GM06990 (cell line): ENCODE measurements at regions not wholly inside any gene's neighbourhood (a gene's known extent, or its start where the extent isn't known, plus 50 kb on each side); places are given as distances from the start of the nearest gene placed in this dataset.

Experiments used
- DNase-seq: peaks from one replicate; pipeline ENCODE4 v3.0.0-alpha.2; 2011; ENCODE audit not compliant: insufficient read length; ENCODE audit errors: extremely low read depth
- H3K27me3 ChIP-seq: replicated peaks from 2 replicates; pipeline ENCODE4 v1.6.0; 2011; ENCODE audit warnings: low read length; ENCODE audit not compliant: control insufficient read depth, insufficient read depth
- H3K36me3 ChIP-seq: 2 replicates; pipeline ENCODE4 v1.5.1; 2011; ENCODE audit warnings: low read length; ENCODE audit not compliant: control insufficient read depth, insufficient read depth
- H3K4me3 ChIP-seq: replicated peaks from 2 replicates; pipeline ENCODE4 v1.5.1; 2011; ENCODE audit warnings: low read depth, mild to moderate bottlenecking, control low read depth, low read length
- TF ChIP-seq, protein P1 (sequence below): IDR thresholded peaks from 2 replicates; pipeline ENCODE4 v1.5.1; 2011; ENCODE audit warnings: low read length, control low read depth, mild to moderate bottlenecking, inconsistent platforms; ENCODE audit not compliant: insufficient read depth, poor library complexity, severe bottlenecking

- DNase-seq, result no peak
- TF ChIP-seq, protein P1, sequence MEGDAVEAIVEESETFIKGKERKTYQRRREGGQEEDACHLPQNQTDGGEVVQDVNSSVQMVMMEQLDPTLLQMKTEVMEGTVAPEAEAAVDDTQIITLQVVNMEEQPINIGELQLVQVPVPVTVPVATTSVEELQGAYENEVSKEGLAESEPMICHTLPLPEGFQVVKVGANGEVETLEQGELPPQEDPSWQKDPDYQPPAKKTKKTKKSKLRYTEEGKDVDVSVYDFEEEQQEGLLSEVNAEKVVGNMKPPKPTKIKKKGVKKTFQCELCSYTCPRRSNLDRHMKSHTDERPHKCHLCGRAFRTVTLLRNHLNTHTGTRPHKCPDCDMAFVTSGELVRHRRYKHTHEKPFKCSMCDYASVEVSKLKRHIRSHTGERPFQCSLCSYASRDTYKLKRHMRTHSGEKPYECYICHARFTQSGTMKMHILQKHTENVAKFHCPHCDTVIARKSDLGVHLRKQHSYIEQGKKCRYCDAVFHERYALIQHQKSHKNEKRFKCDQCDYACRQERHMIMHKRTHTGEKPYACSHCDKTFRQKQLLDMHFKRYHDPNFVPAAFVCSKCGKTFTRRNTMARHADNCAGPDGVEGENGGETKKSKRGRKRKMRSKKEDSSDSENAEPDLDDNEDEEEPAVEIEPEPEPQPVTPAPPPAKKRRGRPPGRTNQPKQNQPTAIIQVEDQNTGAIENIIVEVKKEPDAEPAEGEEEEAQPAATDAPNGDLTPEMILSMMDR, result no peak
- Histone ChIP-seq H3K4me3 (no peak overlapping the region), H3K27me3 (no peaks in the 10 kb centered on the region; the same call in none of the 2 replicates), H3K36me3 (no peaks in the 10 kb centered on the region)
These were observed 96.4 kb downstream of the TRIB2 start for GRCh38 chr2:12813166-12813565.

DNA sequence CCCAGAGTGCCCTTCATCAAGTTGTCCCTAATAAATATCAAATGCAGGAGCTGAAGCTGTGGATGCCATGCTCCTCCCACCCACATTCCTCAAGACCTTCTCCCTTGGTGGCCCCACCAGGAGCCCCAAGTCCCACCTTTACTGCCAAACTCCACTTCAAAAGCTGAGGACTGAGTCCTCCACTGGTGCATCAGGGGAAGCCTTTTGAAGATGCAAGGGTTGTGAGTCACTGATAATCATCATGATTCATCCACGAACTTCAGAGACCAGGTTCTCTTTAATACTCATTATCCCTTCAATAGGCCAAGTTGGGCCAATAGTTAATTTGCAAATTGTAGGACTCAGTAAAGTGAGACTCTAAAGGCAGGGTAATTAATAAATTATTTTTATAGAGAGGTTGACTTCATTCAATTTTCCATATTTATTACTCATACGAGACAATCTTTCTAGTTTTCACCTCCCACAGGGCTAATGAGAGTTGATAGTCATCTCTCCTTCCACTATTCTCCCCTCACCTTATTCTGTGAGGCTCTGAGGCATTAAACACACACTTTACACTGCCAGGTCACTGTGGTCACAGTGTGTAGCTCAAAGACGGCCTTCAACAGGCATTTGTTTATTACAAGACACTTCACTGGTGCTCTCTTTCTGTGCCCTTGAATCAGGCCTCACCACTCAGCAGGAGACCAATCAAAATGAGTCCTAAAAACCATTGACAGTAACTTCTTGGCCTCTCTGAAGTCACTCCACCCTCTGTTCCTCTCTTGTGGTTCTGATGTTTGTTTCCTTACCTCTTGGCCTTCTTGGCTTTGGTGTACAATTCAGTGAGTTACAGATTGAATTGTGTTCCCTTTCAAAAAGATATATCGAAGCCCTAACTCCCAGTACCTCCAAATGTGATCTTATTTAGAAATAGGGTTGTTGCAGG is 99.9 kb downstream of the TRIB2 start:
- no peak for DNase-seq

GRCh38 chr2:12817870-12818269 is 101.1 kb downstream of the TRIB2 start:
- H3K27me3 ChIP-seq, result no peaks in the 10 kb centered on the region; the same call in 1 of the 2 replicates
- H3K36me3 ChIP-seq, result no peaks in the 10 kb centered on the region
- DNase-seq, result no peak
- no peak overlapping the region for H3K4me3 ChIP-seq
- TF ChIP-seq, protein P1, result no peak

More for the DNA sequence above, 99.9 kb downstream of the TRIB2 start:
- TF ChIP-seq, protein P1, result no peak
- no peaks in the 10 kb centered on the region; the same call in 1 of the 2 replicates for H3K27me3 ChIP-seq
- no peaks in the 10 kb centered on the region for H3K36me3 ChIP-seq
- no peak overlapping the region for H3K4me3 ChIP-seq

- no peaks in the 10 kb centered on the region for H3K36me3 ChIP-seq
- TF ChIP-seq, protein P1, result no peak
- no peaks in the 10 kb centered on the region; the same call in 1 of the 2 replicates for H3K27me3 ChIP-seq
- no peak for DNase-seq
- H3K4me3 ChIP-seq, result no peak overlapping the region
These were observed 101.8 kb downstream of the TRIB2 start for GRCh38 chr2:12818416-12819102.

DNA sequence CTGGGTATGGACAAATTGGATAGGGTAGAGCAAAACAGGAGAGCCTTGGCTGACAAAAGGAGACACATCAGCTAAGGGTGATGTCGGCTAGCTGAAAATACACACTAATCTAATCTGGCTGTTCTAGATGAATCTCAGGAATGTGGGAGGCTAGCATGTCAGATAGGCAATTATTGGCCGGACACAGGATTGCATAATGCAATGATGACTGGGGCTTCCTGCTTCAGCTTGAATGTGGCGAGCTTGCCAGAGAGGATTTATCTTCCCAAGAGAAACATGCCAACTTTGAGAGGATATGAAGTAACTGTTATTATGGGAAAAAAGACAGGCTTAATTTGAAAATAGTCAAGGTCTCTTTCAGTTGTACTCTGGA is 102.4 kb downstream of the TRIB2 start:
- no peak overlapping the region for H3K4me3 ChIP-seq
- H3K36me3 ChIP-seq, result no peaks in the 10 kb centered on the region
- TF ChIP-seq, protein P1, result no peak
- no peak for DNase-seq
- H3K27me3 ChIP-seq, result no peaks in the 10 kb centered on the region; the same call in 1 of the 2 replicates
